ENCODE measurements at regions not wholly inside any gene's neighbourhood (a gene's known extent, or its start where the extent isn't known, plus 50 kb on each side); places are given as distances from the start of the nearest gene placed in this dataset.
A peak's percentile ranks its signal among the peaks of the same experiment; 100 is the strongest.

- H3K4me1 Mint-ChIP-seq, result no peaks in the 10 kb centered on the region
- no peak overlapping the region for H3K27ac Mint-ChIP-seq
- no peak for TF ChIP-seq CTCF (IDR thresholded peaks at IDR 0.05)
- no peak for DNase-seq
- H3K9me3 Mint-ChIP-seq, result no peaks in the 10 kb centered on the region
- peaks cover 4% of the 10 kb centered on the region for H3K27me3 Mint-ChIP-seq (ENCODE audit: low read depth, poor library complexity)
- no peak overlapping the region for H3K4me3 Mint-ChIP-seq
- H3K36me3 Mint-ChIP-seq (ENCODE audit: low read depth), result no peaks in the 10 kb centered on the region
Observed at GRCh38 chrX:7711167-7711566, 131.8 kb upstream of the VCX start.

GRCh38 chrX:7709845-7710244 lies 133.1 kb upstream of the VCX start:
- peaks cover 4% of the 10 kb centered on the region for H3K27me3 Mint-ChIP-seq (ENCODE audit: low read depth, poor library complexity)
- H3K27ac Mint-ChIP-seq, result no peak overlapping the region
- DNase-seq, result no peak
- H3K4me1 Mint-ChIP-seq, result no peaks in the 10 kb centered on the region
- TF ChIP-seq CTCF (IDR thresholded peaks at IDR 0.05), result no peak
- H3K4me3 Mint-ChIP-seq, result no peak overlapping the region
- no peaks in the 10 kb centered on the region for H3K36me3 Mint-ChIP-seq (ENCODE audit: low read depth)
- no peaks in the 10 kb centered on the region for H3K9me3 Mint-ChIP-seq

- Mint-ChIP-seq H3K4me3 (no peak overlapping the region), H3K27ac (no peak overlapping the region), H3K36me3 (ENCODE audit: low read depth) (no peaks in the 10 kb centered on the region), H3K9me3 (peaks cover 6% of the 10 kb centered on the region), H3K27me3 (ENCODE audit: low read depth, poor library complexity) (peaks cover 12% of the 10 kb centered on the region), H3K4me1 (no peaks in the 10 kb centered on the region)
- no peak for DNase-seq
- TF ChIP-seq CTCF (IDR thresholded peaks at IDR 0.05), result peak; percentile 32
Observed at GRCh38 chrX:7706032-7706431, 136.9 kb upstream of the VCX start.

GRCh38 chrX:7704205-7704604 lies 138.8 kb upstream of the VCX start:
- no peak for TF ChIP-seq CTCF (IDR thresholded peaks at IDR 0.05)
- Mint-ChIP-seq H3K4me3 (no peak overlapping the region), H3K36me3 (ENCODE audit: low read depth) (no peaks in the 10 kb centered on the region), H3K4me1 (no peaks in the 10 kb centered on the region), H3K27ac (no peak overlapping the region), H3K27me3 (ENCODE audit: low read depth, poor library complexity) (peaks cover 12% of the 10 kb centered on the region), H3K9me3 (peaks cover 6% of the 10 kb centered on the region)
- no peak for DNase-seq

- no peak for TF ChIP-seq CTCF (IDR thresholded peaks at IDR 0.05)
- H3K9me3 Mint-ChIP-seq, result peaks cover 6% of the 10 kb centered on the region
- H3K36me3 Mint-ChIP-seq (ENCODE audit: low read depth), result no peaks in the 10 kb centered on the region
- DNase-seq, result no peak
- peaks cover 8% of the 10 kb centered on the region for H3K27me3 Mint-ChIP-seq (ENCODE audit: low read depth, poor library complexity)
- H3K27ac Mint-ChIP-seq, result no peak overlapping the region
- H3K4me3 Mint-ChIP-seq, result no peak overlapping the region
- H3K4me1 Mint-ChIP-seq, result peaks cover 13% of the 10 kb centered on the region
Observed at GRCh38 chrX:7698248-7698647, 144.7 kb upstream of the VCX start.

- Mint-ChIP-seq H3K27ac (no peak overlapping the region), H3K4me3 (no peak overlapping the region), H3K9me3 (no peaks in the 10 kb centered on the region), H3K27me3 (ENCODE audit: low read depth, poor library complexity) (no peaks in the 10 kb centered on the region), H3K4me1 (no peaks in the 10 kb centered on the region), H3K36me3 (ENCODE audit: low read depth) (no peaks in the 10 kb centered on the region)
- DNase-seq, result no peak
- no peak for TF ChIP-seq CTCF (IDR thresholded peaks at IDR 0.05)
Observed at GRCh38 chrX:7690842-7691241, 152.1 kb upstream of the VCX start.

Measured in nephron progenitor cell (in vitro differentiated cells).